Tibial artery (tissue), 4 donors: ENCODE measurements at regions not wholly inside any gene's neighbourhood (a gene's known extent, or its start where the extent isn't known, plus 50 kb on each side); places are given as distances from the start of the nearest gene placed in this dataset.

Experiments
- DNase-seq, 2 donors: peaks; one replicate each; pipeline ENCODE4 v3.0.0-alpha.2; 2019
- H3K27ac ChIP-seq, 2 donors: fragments of 200-600 bp; sonication (generic) in 1 of 2; 1 replicate in 1 of 2; 2 replicates in 1 of 2; pipeline ENCODE4 v1.5.1; 2018 to 2019; ENCODE audit warnings: mild to moderate bottlenecking in 1 of 2
- H3K27me3 ChIP-seq, 2 donors: fragments of 200-600 bp; sonication (generic) in 1 of 2; one replicate each; pipeline versions ENCODE4 v1.5.1 to v1.6.0; 2016 to 2019
- H3K36me3 ChIP-seq, 3 donors: fragments of 200-600 bp; sonication (generic) in 2 of 3; one replicate each; pipeline ENCODE4 v1.5.1; 2016 to 2019; ENCODE audit warnings: mild to moderate bottlenecking in 2 of 3
- H3K4me1 ChIP-seq, 4 donors: fragments of 200-600 bp; sonication (generic) in 2 of 4; 1 replicate in 3 of 4; 2 replicates in 1 of 4; pipeline ENCODE4 v1.5.1; 2016 to 2019
- H3K4me3 ChIP-seq, 2 donors: fragments of 200-600 bp; sonication (generic) in 1 of 2; 1 replicate in 1 of 2; 2 replicates in 1 of 2; pipeline ENCODE4 v1.5.1; 2018 to 2019; ENCODE audit warnings: mild to moderate bottlenecking in 2 of 2
- H3K9me3 ChIP-seq, 3 donors: fragments of 200-600 bp; sonication (generic) in 1 of 3; one replicate each; pipeline ENCODE4 v1.5.1; 2016 to 2019
- CTCF ChIP-seq, 2 experiments: fragments of 200-600 bp in 1 of 2; fragments of 450-650 bp in 1 of 2; IDR thresholded peaks; one replicate each; pipeline ENCODE4 v1.5.1; 2017 to 2019; ENCODE audit warnings: antibody characterized with exemption in 2 of 2, mild to moderate bottlenecking in 1 of 2, moderate library complexity in 1 of 2
- intact Hi-C: fragments of 100-400 bp; cut with DNase I; formaldehyde crosslinking; loops from one replicate; pipeline ENCODE4 v1.15.0; 2023; ENCODE audit warnings: low total_unique reads

- no peaks in the 10 kb centered on the region for H3K4me1 ChIP-seq
- intact Hi-C loops: no loop called here
- H3K27me3 ChIP-seq: no peaks in the 10 kb centered on the region
- no peak for TF ChIP-seq CTCF (IDR thresholded peaks at IDR 0.05)
- no peak overlapping the region for H3K4me3 ChIP-seq
- no peaks in the 10 kb centered on the region for H3K9me3 ChIP-seq
- H3K27ac ChIP-seq: no peak overlapping the region
- no peaks in the 10 kb centered on the region for H3K36me3 ChIP-seq
- no peak for DNase-seq
These were observed 959.9 kb upstream of the GHITM start for GRCh38 chr10:83179371-83179770.

- H3K4me3 ChIP-seq: no peak overlapping the region
- TF ChIP-seq CTCF (IDR thresholded peaks at IDR 0.05): no peak
- no peaks in the 10 kb centered on the region for H3K4me1 ChIP-seq
- H3K36me3 ChIP-seq: no peaks in the 10 kb centered on the region
- intact Hi-C loops: no loop called here
- no peak for DNase-seq
- H3K27me3 ChIP-seq: no peaks in the 10 kb centered on the region
- H3K27ac ChIP-seq: no peak overlapping the region
- no peaks in the 10 kb centered on the region for H3K9me3 ChIP-seq
These were observed 957.2 kb upstream of the GHITM start for GRCh38 chr10:83182076-83182475.

GRCh38 chr10:83184641-83185040, 954.7 kb upstream of the GHITM start:
- Histone ChIP-seq H3K4me3 (no peak overlapping the region), H3K27ac (no peak overlapping the region), H3K27me3 (no peaks in the 10 kb centered on the region), H3K36me3 (no peaks in the 10 kb centered on the region), H3K9me3 (no peaks in the 10 kb centered on the region), H3K4me1 (no peaks in the 10 kb centered on the region)
- intact Hi-C loops: no loop called here
- no peak for TF ChIP-seq CTCF (IDR thresholded peaks at IDR 0.05)
- no peak for DNase-seq

GRCh38 chr10:83190614-83191013, 948.7 kb upstream of the GHITM start:
- no peaks in the 10 kb centered on the region for H3K4me1 ChIP-seq
- no peak for DNase-seq
- TF ChIP-seq CTCF (IDR thresholded peaks at IDR 0.05): no peak
- H3K9me3 ChIP-seq: no peaks in the 10 kb centered on the region
- intact Hi-C loops: no loop called here
- H3K36me3 ChIP-seq: no peaks in the 10 kb centered on the region
- H3K4me3 ChIP-seq: no peak overlapping the region
- no peaks in the 10 kb centered on the region for H3K27me3 ChIP-seq
- H3K27ac ChIP-seq: no peak overlapping the region

GRCh38 chr10:83193026-83193425, 946.3 kb upstream of the GHITM start:
- TF ChIP-seq CTCF (IDR thresholded peaks at IDR 0.05): no peak
- no peaks in the 10 kb centered on the region for H3K9me3 ChIP-seq
- intact Hi-C loops: no loop called here
- H3K27ac ChIP-seq: no peak overlapping the region
- H3K4me3 ChIP-seq: no peak overlapping the region
- H3K27me3 ChIP-seq: no peaks in the 10 kb centered on the region
- no peaks in the 10 kb centered on the region for H3K36me3 ChIP-seq
- H3K4me1 ChIP-seq: no peaks in the 10 kb centered on the region
- no peak for DNase-seq

- Histone ChIP-seq H3K4me1 (no peaks in the 10 kb centered on the region), H3K9me3 (no peaks in the 10 kb centered on the region), H3K27ac (no peak overlapping the region), H3K36me3 (no peaks in the 10 kb centered on the region), H3K4me3 (no peak overlapping the region), H3K27me3 (no peaks in the 10 kb centered on the region)
- intact Hi-C loops: no loop called here
- DNase-seq: no peak
- no peak for TF ChIP-seq CTCF (IDR thresholded peaks at IDR 0.05)
These were observed 944.3 kb upstream of the GHITM start for GRCh38 chr10:83195021-83195420.
